ENCODE measurements at regions not wholly inside any gene's neighbourhood (a gene's known extent, or its start where the extent isn't known, plus 50 kb on each side); places are given as distances from the start of the nearest gene placed in this dataset.

DNA sequence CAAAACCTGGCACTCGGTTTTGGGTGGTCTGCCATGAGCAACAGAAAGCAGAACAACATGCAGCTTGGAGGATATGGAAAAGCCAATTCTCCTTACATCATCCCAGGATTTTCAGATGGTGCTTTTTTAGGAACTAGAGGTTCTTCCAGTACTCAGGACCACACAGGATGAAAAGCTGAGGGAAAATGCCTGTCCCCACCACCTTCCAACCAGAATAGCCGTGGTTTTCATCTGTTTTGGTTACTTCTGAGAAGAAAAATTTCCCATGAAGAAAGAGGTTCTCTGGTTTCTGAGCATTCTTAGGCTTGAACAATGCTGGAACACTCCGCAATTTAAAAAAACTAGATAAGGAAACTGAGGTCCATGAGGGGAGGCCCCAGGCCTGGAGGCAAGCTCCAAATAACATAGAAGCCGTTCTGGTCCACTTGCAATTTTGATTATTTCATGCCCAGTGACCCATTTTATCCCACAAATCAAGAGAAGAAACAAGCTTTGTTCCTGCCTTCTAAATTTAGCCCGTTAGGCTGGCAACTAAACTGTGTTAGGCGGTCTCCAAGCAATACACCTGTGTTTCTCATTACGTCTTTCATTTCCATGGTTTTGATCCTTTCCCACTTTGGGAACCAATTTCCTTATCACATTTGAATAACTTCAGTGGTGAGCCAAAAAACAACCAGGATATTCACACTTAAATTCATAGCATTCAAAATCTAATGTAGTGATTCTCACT, 79.2 kb upstream of the SPIN1 start:
- no peak for TF ChIP-seq GFI1B (tag by site-specific recombination; IDR thresholded peaks at IDR 0.05)
- TF ChIP-seq, protein P1, sequence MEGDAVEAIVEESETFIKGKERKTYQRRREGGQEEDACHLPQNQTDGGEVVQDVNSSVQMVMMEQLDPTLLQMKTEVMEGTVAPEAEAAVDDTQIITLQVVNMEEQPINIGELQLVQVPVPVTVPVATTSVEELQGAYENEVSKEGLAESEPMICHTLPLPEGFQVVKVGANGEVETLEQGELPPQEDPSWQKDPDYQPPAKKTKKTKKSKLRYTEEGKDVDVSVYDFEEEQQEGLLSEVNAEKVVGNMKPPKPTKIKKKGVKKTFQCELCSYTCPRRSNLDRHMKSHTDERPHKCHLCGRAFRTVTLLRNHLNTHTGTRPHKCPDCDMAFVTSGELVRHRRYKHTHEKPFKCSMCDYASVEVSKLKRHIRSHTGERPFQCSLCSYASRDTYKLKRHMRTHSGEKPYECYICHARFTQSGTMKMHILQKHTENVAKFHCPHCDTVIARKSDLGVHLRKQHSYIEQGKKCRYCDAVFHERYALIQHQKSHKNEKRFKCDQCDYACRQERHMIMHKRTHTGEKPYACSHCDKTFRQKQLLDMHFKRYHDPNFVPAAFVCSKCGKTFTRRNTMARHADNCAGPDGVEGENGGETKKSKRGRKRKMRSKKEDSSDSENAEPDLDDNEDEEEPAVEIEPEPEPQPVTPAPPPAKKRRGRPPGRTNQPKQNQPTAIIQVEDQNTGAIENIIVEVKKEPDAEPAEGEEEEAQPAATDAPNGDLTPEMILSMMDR (tag by site-specific recombination; IDR thresholded peaks at IDR 0.05), result no peak

Data from HEK293 (cell line).